ENCODE measurements at regions not wholly inside any gene's neighbourhood (a gene's known extent, or its start where the extent isn't known, plus 50 kb on each side); places are given as distances from the start of the nearest gene placed in this dataset.

DNA sequence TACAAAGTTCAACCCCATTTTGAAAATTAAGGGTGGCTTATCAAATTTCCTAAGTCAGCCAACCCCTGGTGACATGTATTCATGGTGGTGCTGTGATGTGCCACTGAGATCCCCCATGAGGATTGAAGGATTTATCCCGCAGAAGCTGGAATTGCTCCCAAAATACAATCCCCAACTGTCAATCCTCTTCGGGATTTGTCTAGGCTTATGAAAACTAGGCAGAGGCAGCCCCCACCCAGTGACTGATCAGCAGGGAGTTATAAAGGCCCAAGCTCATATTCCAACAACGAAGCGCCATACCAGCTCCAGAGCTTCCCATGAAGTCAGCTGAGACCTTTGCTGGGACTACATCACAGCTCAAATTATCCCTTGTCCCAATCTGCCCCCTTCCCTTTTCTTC, 316.0 kb downstream of the ENC1 start (continued):
- TF ChIP-seq CHD1 (IDR thresholded peaks at IDR 0.05; ENCODE audit: low read depth, low read length) (no peak), NRF1 (IDR thresholded peaks at IDR 0.05; ENCODE audit: low read depth, low read length) (no peak), PHF8 (conservative IDR thresholded peaks at IDR 0.05; ENCODE audit: low read depth, low read length) (no peak), RNF2 (IDR thresholded peaks at IDR 0.05; ENCODE audit: borderline replicate concordance, low read depth, low read length, missing control alignments, poor library complexity, severe bottlenecking) (no peak), CTBP2 (IDR thresholded peaks at IDR 0.05; ENCODE audit: borderline replicate concordance, insufficient read depth, insufficient read length, low read length) (no peak), TEAD4 (IDR thresholded peaks at IDR 0.05; ENCODE audit: low read depth, low read length) (no peak), TAF1 (IDR thresholded peaks at IDR 0.05; ENCODE audit: low read depth, low read length) (no peak), SUZ12 (IDR thresholded peaks at IDR 0.05; ENCODE audit: low read length) (no peak), RFX5 (IDR thresholded peaks at IDR 0.05; ENCODE audit: borderline replicate concordance, low read depth, low read length) (no peak)
- TF ChIP-seq, protein P1, sequence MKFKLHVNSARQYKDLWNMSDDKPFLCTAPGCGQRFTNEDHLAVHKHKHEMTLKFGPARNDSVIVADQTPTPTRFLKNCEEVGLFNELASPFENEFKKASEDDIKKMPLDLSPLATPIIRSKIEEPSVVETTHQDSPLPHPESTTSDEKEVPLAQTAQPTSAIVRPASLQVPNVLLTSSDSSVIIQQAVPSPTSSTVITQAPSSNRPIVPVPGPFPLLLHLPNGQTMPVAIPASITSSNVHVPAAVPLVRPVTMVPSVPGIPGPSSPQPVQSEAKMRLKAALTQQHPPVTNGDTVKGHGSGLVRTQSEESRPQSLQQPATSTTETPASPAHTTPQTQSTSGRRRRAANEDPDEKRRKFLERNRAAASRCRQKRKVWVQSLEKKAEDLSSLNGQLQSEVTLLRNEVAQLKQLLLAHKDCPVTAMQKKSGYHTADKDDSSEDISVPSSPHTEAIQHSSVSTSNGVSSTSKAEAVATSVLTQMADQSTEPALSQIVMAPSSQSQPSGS (IDR thresholded peaks at IDR 0.05; ENCODE audit: low read length) = no peak
